Breast epithelium (tissue), 4 donors: ENCODE measurements at regions not wholly inside any gene's neighbourhood (a gene's known extent, or its start where the extent isn't known, plus 50 kb on each side); places are given as distances from the start of the nearest gene placed in this dataset.

ENCODE experiments used
- DNase-seq, 2 donors: peaks; one replicate each; pipeline ENCODE4 v3.0.0-alpha.2; 2019; ENCODE audit warnings: low spot score in 2 of 2
- H3K27ac ChIP-seq, 2 donors: fragments of 200-600 bp; sonication (generic) in 1 of 2; one replicate each; pipeline ENCODE4 v1.5.1; 2016 to 2019; ENCODE audit warnings: mild to moderate bottlenecking in 1 of 2
- H3K27me3 ChIP-seq, 2 donors: fragments of 200-600 bp; sonication (generic) in 1 of 2; one replicate each; pipeline versions ENCODE4 v1.5.1 to v1.6.0; 2017 to 2019; ENCODE audit warnings: control low read depth in 1 of 2, mild to moderate bottlenecking in 1 of 2
- H3K36me3 ChIP-seq: fragments of 200-600 bp; one replicate; pipeline ENCODE4 v1.5.1; 2019
- H3K4me1 ChIP-seq, 2 donors: fragments of 200-600 bp; sonication (generic); one replicate each; pipeline ENCODE4 v1.5.1; 2016 to 2019; ENCODE audit warnings: control low read depth in 1 of 2
- H3K4me3 ChIP-seq, 3 donors: fragments of 200-600 bp; sonication (generic); 1 replicate in 2 of 3; 2 replicates in 1 of 3; pipeline ENCODE4 v1.5.1; 2016 to 2019; ENCODE audit warnings: mild to moderate bottlenecking in 3 of 3, moderate library complexity in 2 of 3
- H3K9me3 ChIP-seq, 2 donors: fragments of 200-600 bp; sonication (generic) in 1 of 2; one replicate each; pipeline ENCODE4 v1.5.1; 2016 to 2019; ENCODE audit warnings: control low read depth in 1 of 2
- POLR2A ChIP-seq: fragments of 450-650 bp; IDR thresholded peaks from one replicate; pipeline ENCODE4 v1.6.1; 2016; ENCODE audit warnings: antibody characterized with exemption, mild to moderate bottlenecking, moderate library complexity
- POLR2AphosphoS5 ChIP-seq, 3 donors: sonication (generic); formaldehyde crosslinking; IDR thresholded peaks; one replicate each; pipeline ENCODE4 v1.6.1; 2017; ENCODE audit warnings: antibody characterized with exemption in 3 of 3
- intact Hi-C: fragments of 100-400 bp; cut with DNase I; formaldehyde crosslinking; loops from one replicate; pipeline ENCODE4 v1.15.1; 2023; ENCODE audit warnings: low total_unique reads
- TF ChIP-seq, protein P1 (sequence below), 3 donors: fragments of 450-650 bp; IDR thresholded peaks; one replicate each; pipeline ENCODE4 v1.5.1; 2016 to 2017; ENCODE audit warnings: antibody characterized with exemption in 3 of 3, mild to moderate bottlenecking in 3 of 3, moderate library complexity in 3 of 3

DNA sequence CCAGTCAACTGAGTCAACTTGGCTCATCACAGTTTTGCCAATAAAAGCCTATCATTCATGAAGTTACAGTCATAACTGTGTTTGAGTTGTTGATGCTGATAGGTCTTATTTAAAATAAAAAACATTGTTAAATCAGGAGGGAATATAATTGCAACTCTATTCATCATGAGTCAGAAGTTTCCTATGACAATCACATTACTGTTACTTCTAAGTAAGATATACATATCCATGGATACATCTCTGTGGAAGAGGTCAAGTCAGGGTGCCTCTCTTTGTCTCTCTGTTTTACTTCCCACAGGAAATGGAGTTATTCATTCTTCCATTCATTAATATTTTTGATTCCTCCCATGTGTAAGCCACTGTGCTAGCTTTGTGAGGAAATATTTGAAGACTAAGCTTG, 2015.4 kb upstream of the WWC1 start:
- Histone ChIP-seq H3K4me1 (no peaks in the 10 kb centered on the region), H3K36me3 (no peaks in the 10 kb centered on the region), H3K9me3 (no peaks in the 10 kb centered on the region), H3K27ac (no peak overlapping the region), H3K4me3 (no peak overlapping the region), H3K27me3 (no peaks in the 10 kb centered on the region)
- intact Hi-C loops: no loop called here
- TF ChIP-seq, protein P1, sequence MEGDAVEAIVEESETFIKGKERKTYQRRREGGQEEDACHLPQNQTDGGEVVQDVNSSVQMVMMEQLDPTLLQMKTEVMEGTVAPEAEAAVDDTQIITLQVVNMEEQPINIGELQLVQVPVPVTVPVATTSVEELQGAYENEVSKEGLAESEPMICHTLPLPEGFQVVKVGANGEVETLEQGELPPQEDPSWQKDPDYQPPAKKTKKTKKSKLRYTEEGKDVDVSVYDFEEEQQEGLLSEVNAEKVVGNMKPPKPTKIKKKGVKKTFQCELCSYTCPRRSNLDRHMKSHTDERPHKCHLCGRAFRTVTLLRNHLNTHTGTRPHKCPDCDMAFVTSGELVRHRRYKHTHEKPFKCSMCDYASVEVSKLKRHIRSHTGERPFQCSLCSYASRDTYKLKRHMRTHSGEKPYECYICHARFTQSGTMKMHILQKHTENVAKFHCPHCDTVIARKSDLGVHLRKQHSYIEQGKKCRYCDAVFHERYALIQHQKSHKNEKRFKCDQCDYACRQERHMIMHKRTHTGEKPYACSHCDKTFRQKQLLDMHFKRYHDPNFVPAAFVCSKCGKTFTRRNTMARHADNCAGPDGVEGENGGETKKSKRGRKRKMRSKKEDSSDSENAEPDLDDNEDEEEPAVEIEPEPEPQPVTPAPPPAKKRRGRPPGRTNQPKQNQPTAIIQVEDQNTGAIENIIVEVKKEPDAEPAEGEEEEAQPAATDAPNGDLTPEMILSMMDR (IDR thresholded peaks at IDR 0.05): no peak
- no peak for TF ChIP-seq POLR2A
- TF ChIP-seq POLR2AphosphoS5 (IDR thresholded peaks at IDR 0.05): no peak
- DNase-seq: no peak

DNA sequence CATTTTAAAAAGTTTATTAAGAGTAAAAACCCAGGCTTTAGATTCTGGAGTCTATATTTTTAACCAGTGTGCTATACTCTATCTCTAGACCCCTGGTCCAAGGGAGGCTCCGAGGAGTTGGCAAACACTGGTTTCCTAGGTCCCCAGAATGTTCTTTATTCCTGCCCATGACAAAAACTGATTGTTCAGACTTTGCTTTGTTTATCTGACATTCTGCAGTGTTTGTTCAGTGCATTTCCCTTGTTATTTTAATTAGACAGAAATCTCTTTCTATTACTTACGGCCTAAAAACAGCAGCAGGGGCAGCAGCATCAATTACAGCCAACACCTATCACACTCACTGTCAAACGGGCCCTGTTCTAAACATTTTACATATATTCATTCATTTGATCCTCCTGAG, 2011.6 kb upstream of the WWC1 start:
- no peaks in the 10 kb centered on the region for H3K36me3 ChIP-seq
- no peaks in the 10 kb centered on the region for H3K27me3 ChIP-seq
- H3K4me1 ChIP-seq: no peaks in the 10 kb centered on the region
- no peak for TF ChIP-seq POLR2A
- TF ChIP-seq, protein P1 (IDR thresholded peaks at IDR 0.05): no peak
- no peak for TF ChIP-seq POLR2AphosphoS5 (IDR thresholded peaks at IDR 0.05)
- H3K4me3 ChIP-seq: no peak overlapping the region
- H3K9me3 ChIP-seq: no peaks in the 10 kb centered on the region
- no peak overlapping the region for H3K27ac ChIP-seq
- DNase-seq: no peak
- intact Hi-C loops: no loop called here

DNA sequence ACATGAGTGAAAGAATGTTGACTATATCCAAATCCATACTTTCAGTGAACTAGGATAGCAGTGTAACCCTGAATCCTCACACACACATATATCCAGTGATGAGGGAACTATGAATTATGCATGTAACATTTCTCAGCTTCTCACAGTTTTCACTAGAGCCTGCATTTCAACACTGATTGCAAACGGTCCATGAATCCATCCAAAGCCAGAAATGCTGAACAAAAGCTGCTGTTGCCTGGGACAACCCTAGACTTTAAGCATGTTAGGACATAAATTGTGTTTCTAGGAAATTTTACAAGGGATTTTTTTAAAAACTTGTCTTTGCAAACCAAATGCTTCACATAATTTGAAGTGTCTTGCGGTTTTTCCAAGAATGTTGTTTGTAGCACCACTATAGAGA, 2010.0 kb upstream of the WWC1 start:
- no peaks in the 10 kb centered on the region for H3K4me1 ChIP-seq
- TF ChIP-seq POLR2A (no peak), POLR2AphosphoS5 (IDR thresholded peaks at IDR 0.05) (no peak)
- TF ChIP-seq, protein P1 (IDR thresholded peaks at IDR 0.05): no peak
- intact Hi-C loops: no loop called here
- H3K36me3 ChIP-seq: no peaks in the 10 kb centered on the region
- H3K27me3 ChIP-seq: no peaks in the 10 kb centered on the region
- H3K4me3 ChIP-seq: no peak overlapping the region
- no peak overlapping the region for H3K27ac ChIP-seq
- no peak for DNase-seq
- H3K9me3 ChIP-seq: no peaks in the 10 kb centered on the region

DNA sequence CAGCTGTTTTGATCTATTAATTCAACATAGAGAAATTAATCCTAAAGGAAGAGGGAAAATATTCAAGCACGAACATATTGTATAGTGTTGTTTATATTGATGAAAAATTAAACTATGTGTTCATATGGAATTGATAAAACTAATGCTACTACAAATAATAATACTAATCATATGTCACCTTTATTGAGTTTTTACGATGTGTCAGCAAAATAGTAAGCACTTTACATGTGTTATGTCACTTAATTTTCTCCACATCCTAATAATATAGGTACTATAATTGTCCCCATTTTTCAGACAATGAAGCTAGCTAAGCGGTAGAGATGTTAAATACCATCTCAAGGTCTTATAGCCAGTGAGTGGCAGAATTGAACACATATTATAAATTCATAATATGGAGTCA, 2008.5 kb upstream of the WWC1 start:
- no peaks in the 10 kb centered on the region for H3K27me3 ChIP-seq
- DNase-seq: no peak
- no peaks in the 10 kb centered on the region for H3K4me1 ChIP-seq
- intact Hi-C loops: no loop called here
- no peaks in the 10 kb centered on the region for H3K36me3 ChIP-seq
- no peak overlapping the region for H3K4me3 ChIP-seq
- no peak overlapping the region for H3K27ac ChIP-seq
- TF ChIP-seq POLR2AphosphoS5 (IDR thresholded peaks at IDR 0.05) (no peak), POLR2A (no peak)
- TF ChIP-seq, protein P1 (IDR thresholded peaks at IDR 0.05): no peak
- H3K9me3 ChIP-seq: no peaks in the 10 kb centered on the region

DNA sequence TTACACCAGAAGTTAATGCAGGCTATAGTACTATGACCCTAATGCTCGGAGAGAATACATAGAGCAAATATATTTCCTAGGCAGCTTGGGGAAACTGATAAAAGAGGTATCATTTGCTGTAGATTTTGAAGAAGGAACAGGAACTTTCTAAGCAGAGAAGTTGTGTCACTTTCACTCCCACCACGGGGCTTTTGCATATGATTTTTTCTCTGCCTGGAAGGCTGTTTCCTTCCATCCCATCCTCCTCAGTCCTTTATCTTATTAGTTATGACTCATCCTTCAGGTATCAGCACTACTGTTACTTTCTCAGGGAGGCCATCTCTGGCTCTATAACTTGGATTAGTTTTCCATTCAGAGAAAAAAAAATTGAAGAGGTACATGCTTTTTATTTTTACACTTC, 2006.1 kb upstream of the WWC1 start:
- no peaks in the 10 kb centered on the region for H3K27me3 ChIP-seq
- intact Hi-C loops: no loop called here
- DNase-seq: no peak
- no peaks in the 10 kb centered on the region for H3K9me3 ChIP-seq
- TF ChIP-seq POLR2A: no peak
- TF ChIP-seq POLR2AphosphoS5 (IDR thresholded peaks at IDR 0.05): no peak
- TF ChIP-seq, protein P1 (IDR thresholded peaks at IDR 0.05): no peak
- H3K27ac ChIP-seq: no peak overlapping the region
- H3K4me1 ChIP-seq: no peaks in the 10 kb centered on the region
- no peak overlapping the region for H3K4me3 ChIP-seq
- no peaks in the 10 kb centered on the region for H3K36me3 ChIP-seq
